ENCODE measurements at regions not wholly inside any gene's neighbourhood (a gene's known extent, or its start where the extent isn't known, plus 50 kb on each side); places are given as distances from the start of the nearest gene placed in this dataset.
"Not testable (repeated sequence)": the region's sequence is repeated elsewhere in the genome, so short reads cannot be mapped to it uniquely, and the experiment has no call there.

- not testable (repeated sequence) for H3K27me3 Mint-ChIP-seq (ENCODE audit: low read depth); DNase-seq; H3K9me3 Mint-ChIP-seq; H3K4me3 Mint-ChIP-seq; H3K4me1 Mint-ChIP-seq (ENCODE audit: low read depth); H3K36me3 Mint-ChIP-seq (ENCODE audit: insufficient read depth); ATAC-seq
Measured at GRCh38 chr4:133534224-133534623, 385.1 kb downstream of the PCDH10 start.

- H3K36me3 Mint-ChIP-seq (ENCODE audit: insufficient read depth) = no peaks in the 10 kb centered on the region
- H3K4me1 Mint-ChIP-seq (ENCODE audit: low read depth) = no peaks in the 10 kb centered on the region
- ATAC-seq (no peak), DNase-seq (no peak)
- peaks cover 3% of the 10 kb centered on the region for H3K9me3 Mint-ChIP-seq
- H3K27me3 Mint-ChIP-seq (ENCODE audit: low read depth) = no peaks in the 10 kb centered on the region
- H3K4me3 Mint-ChIP-seq = no peak overlapping the region
Measured at GRCh38 chr4:133524369-133524768, 375.3 kb downstream of the PCDH10 start.

- Mint-ChIP-seq H3K27me3 (ENCODE audit: low read depth) (no peaks in the 10 kb centered on the region), H3K4me3 (no peak overlapping the region), H3K36me3 (ENCODE audit: insufficient read depth) (no peaks in the 10 kb centered on the region), H3K9me3 (peaks cover 16% of the 10 kb centered on the region), H3K4me1 (ENCODE audit: low read depth) (no peaks in the 10 kb centered on the region)
- DNase-seq = no peak
- no peak for ATAC-seq
Measured at GRCh38 chr4:133513901-133514300, 364.8 kb downstream of the PCDH10 start.

- no peaks in the 10 kb centered on the region for H3K36me3 Mint-ChIP-seq (ENCODE audit: insufficient read depth)
- no peak for ATAC-seq
- no peak for DNase-seq
- no peaks in the 10 kb centered on the region for H3K4me1 Mint-ChIP-seq (ENCODE audit: low read depth)
- H3K9me3 Mint-ChIP-seq = peaks cover 8% of the 10 kb centered on the region
- no peak overlapping the region for H3K4me3 Mint-ChIP-seq
- H3K27me3 Mint-ChIP-seq (ENCODE audit: low read depth) = no peaks in the 10 kb centered on the region
Measured at GRCh38 chr4:133498149-133498548, 349.1 kb downstream of the PCDH10 start.

- peaks cover 8% of the 10 kb centered on the region for H3K9me3 Mint-ChIP-seq
- H3K4me1 Mint-ChIP-seq (ENCODE audit: low read depth) = no peaks in the 10 kb centered on the region
- no peak overlapping the region for H3K4me3 Mint-ChIP-seq
Measured at GRCh38 chr4:133493776-133494175, 344.7 kb downstream of the PCDH10 start.

GRCh38 chr4:133493241-133493640, 344.1 kb downstream of the PCDH10 start:
- DNase-seq = no peak
- no peak for ATAC-seq
- Mint-ChIP-seq H3K9me3 (peaks cover 8% of the 10 kb centered on the region), H3K36me3 (ENCODE audit: insufficient read depth) (no peaks in the 10 kb centered on the region), H3K4me1 (ENCODE audit: low read depth) (no peaks in the 10 kb centered on the region), H3K4me3 (no peak overlapping the region), H3K27me3 (ENCODE audit: low read depth) (no peaks in the 10 kb centered on the region)

More at GRCh38 chr4:133493776-133494175, 344.7 kb downstream of the PCDH10 start:
- no peaks in the 10 kb centered on the region for H3K36me3 Mint-ChIP-seq (ENCODE audit: insufficient read depth)
- ATAC-seq (no peak), DNase-seq (no peak)
- no peaks in the 10 kb centered on the region for H3K27me3 Mint-ChIP-seq (ENCODE audit: low read depth)

- DNase-seq (no peak), ATAC-seq (no peak)
- Mint-ChIP-seq H3K36me3 (ENCODE audit: insufficient read depth) (no peaks in the 10 kb centered on the region), H3K27me3 (ENCODE audit: low read depth) (no peaks in the 10 kb centered on the region), H3K4me1 (ENCODE audit: low read depth) (no peaks in the 10 kb centered on the region), H3K4me3 (no peak overlapping the region), H3K9me3 (peaks cover 16% of the 10 kb centered on the region)
Measured at GRCh38 chr4:133484287-133484686, 335.2 kb downstream of the PCDH10 start.

- H3K36me3 Mint-ChIP-seq (ENCODE audit: insufficient read depth) = no peaks in the 10 kb centered on the region
- H3K9me3 Mint-ChIP-seq = peaks cover 16% of the 10 kb centered on the region
- no peak for ATAC-seq
- DNase-seq = no peak
- no peaks in the 10 kb centered on the region for H3K27me3 Mint-ChIP-seq (ENCODE audit: low read depth)
- no peaks in the 10 kb centered on the region for H3K4me1 Mint-ChIP-seq (ENCODE audit: low read depth)
- no peak overlapping the region for H3K4me3 Mint-ChIP-seq
Measured at GRCh38 chr4:133483600-133484246, 334.6 kb downstream of the PCDH10 start.

- Mint-ChIP-seq H3K27me3 (ENCODE audit: low read depth) (no peaks in the 10 kb centered on the region), H3K4me3 (no peak overlapping the region), H3K9me3 (peaks cover 2% of the 10 kb centered on the region), H3K36me3 (ENCODE audit: insufficient read depth) (no peaks in the 10 kb centered on the region), H3K4me1 (ENCODE audit: low read depth) (no peaks in the 10 kb centered on the region)
- ATAC-seq (no peak), DNase-seq (no peak)
Measured at GRCh38 chr4:133476063-133476462, 327.0 kb downstream of the PCDH10 start.

GRCh38 chr4:133474501-133474900, 325.4 kb downstream of the PCDH10 start:
- Mint-ChIP-seq H3K9me3 (peaks cover 2% of the 10 kb centered on the region), H3K27me3 (ENCODE audit: low read depth) (no peaks in the 10 kb centered on the region), H3K4me3 (no peak overlapping the region), H3K36me3 (ENCODE audit: insufficient read depth) (no peaks in the 10 kb centered on the region), H3K4me1 (ENCODE audit: low read depth) (no peaks in the 10 kb centered on the region)
- no peak for DNase-seq
- ATAC-seq = no peak

GRCh38 chr4:133472244-133472643, 323.1 kb downstream of the PCDH10 start:
- H3K9me3 Mint-ChIP-seq = peaks cover 2% of the 10 kb centered on the region
- H3K27me3 Mint-ChIP-seq (ENCODE audit: low read depth) = no peaks in the 10 kb centered on the region
- no peak overlapping the region for H3K4me3 Mint-ChIP-seq
- DNase-seq = no peak
- no peaks in the 10 kb centered on the region for H3K36me3 Mint-ChIP-seq (ENCODE audit: insufficient read depth)
- no peak for ATAC-seq
- H3K4me1 Mint-ChIP-seq (ENCODE audit: low read depth) = no peaks in the 10 kb centered on the region

GRCh38 chr4:133467290-133467947, 318.3 kb downstream of the PCDH10 start:
- DNase-seq (no peak), ATAC-seq (no peak)
- H3K27me3 Mint-ChIP-seq (ENCODE audit: low read depth) = no peaks in the 10 kb centered on the region
- no peaks in the 10 kb centered on the region for H3K36me3 Mint-ChIP-seq (ENCODE audit: insufficient read depth)
- no peaks in the 10 kb centered on the region for H3K4me1 Mint-ChIP-seq (ENCODE audit: low read depth)
- H3K9me3 Mint-ChIP-seq = no peaks in the 10 kb centered on the region
- H3K4me3 Mint-ChIP-seq = no peak overlapping the region

- H3K4me3 Mint-ChIP-seq = no peak overlapping the region
- H3K36me3 Mint-ChIP-seq (ENCODE audit: insufficient read depth) = no peaks in the 10 kb centered on the region
- DNase-seq (no peak), ATAC-seq (no peak)
- H3K9me3 Mint-ChIP-seq = peaks cover 7% of the 10 kb centered on the region
- H3K4me1 Mint-ChIP-seq (ENCODE audit: low read depth) = no peaks in the 10 kb centered on the region
- no peaks in the 10 kb centered on the region for H3K27me3 Mint-ChIP-seq (ENCODE audit: low read depth)
Measured at GRCh38 chr4:133465022-133465421, 315.9 kb downstream of the PCDH10 start.

- H3K4me1 Mint-ChIP-seq (ENCODE audit: low read depth) = no peaks in the 10 kb centered on the region
- H3K4me3 Mint-ChIP-seq = no peak overlapping the region
- peaks cover 7% of the 10 kb centered on the region for H3K9me3 Mint-ChIP-seq
- DNase-seq (no peak), ATAC-seq (no peak)
- H3K27me3 Mint-ChIP-seq (ENCODE audit: low read depth) = no peaks in the 10 kb centered on the region
- H3K36me3 Mint-ChIP-seq (ENCODE audit: insufficient read depth) = no peaks in the 10 kb centered on the region
Measured at GRCh38 chr4:133464311-133464710, 315.2 kb downstream of the PCDH10 start.

- no peak overlapping the region for H3K4me3 Mint-ChIP-seq
- no peaks in the 10 kb centered on the region for H3K4me1 Mint-ChIP-seq (ENCODE audit: low read depth)
- no peaks in the 10 kb centered on the region for H3K36me3 Mint-ChIP-seq (ENCODE audit: insufficient read depth)
- H3K27me3 Mint-ChIP-seq (ENCODE audit: low read depth) = no peaks in the 10 kb centered on the region
- peaks cover 3% of the 10 kb centered on the region for H3K9me3 Mint-ChIP-seq
- ATAC-seq (no peak), DNase-seq (no peak)
Measured at GRCh38 chr4:133452678-133453077, 303.6 kb downstream of the PCDH10 start.

Data from activated T-cell treated with anti-CD3 and anti-CD28 coated beads, Interleukin-2, amount 50 U/mL, for 4 hours (primary cell).